Body of pancreas (tissue), 4 donors: ENCODE measurements at regions not wholly inside any gene's neighbourhood (a gene's known extent, or its start where the extent isn't known, plus 50 kb on each side); places are given as distances from the start of the nearest gene placed in this dataset.

Experiments
- ATAC-seq: fragments of 150-250 bp; one replicate; pipeline ENCODE4 v1.9.1; 2016
- DNase-seq, 4 donors: peaks; one replicate each; pipeline ENCODE4 v3.0.0-alpha.2; 2019
- H3K27ac ChIP-seq, 4 donors: fragments of 200-600 bp; sonication (generic); 1 replicate in 3 of 4; 2 replicates in 1 of 4; pipeline versions ENCODE4 v1.5.1 to v1.6.1; 2016 to 2019; ENCODE audit warnings: mild to moderate bottlenecking in 1 of 4, mixed read lengths in 1 of 4, moderate library complexity in 1 of 4
- H3K27me3 ChIP-seq, 2 donors: fragments of 200-600 bp; sonication (generic); one replicate each; pipeline ENCODE4 v1.6.0; 2016; ENCODE audit warnings: mild to moderate bottlenecking in 1 of 2
- H3K36me3 ChIP-seq, 2 donors: fragments of 200-600 bp; sonication (generic); replicated peaks in 1 of 2; 2 replicates each; pipeline ENCODE4 v1.5.1; 2016; ENCODE audit warnings: low read depth in 2 of 2; ENCODE audit not compliant: insufficient read depth in 1 of 2
- H3K4me1 ChIP-seq: fragments of 200-600 bp; sonication (generic); one replicate; pipeline ENCODE4 v1.6.0; 2016
- H3K4me3 ChIP-seq, 2 donors: fragments of 200-600 bp; sonication (generic); 1 replicate in 1 of 2; 2 replicates in 1 of 2; pipeline ENCODE4 v1.5.1; 2016 to 2019
- H3K9me3 ChIP-seq, 3 donors: fragments of 200-600 bp; sonication (generic); 1 replicate in 2 of 3; 2 replicates in 1 of 3; pipeline ENCODE4 v1.5.1; 2016
- CTCF ChIP-seq, 7 experiments: fragments of 450-650 bp in 4 of 7; fragments of 200-600 bp in 3 of 7; sonication (generic) in 3 of 7; IDR thresholded peaks; one replicate each; pipeline ENCODE4 v1.5.1; 2016 to 2019; ENCODE audit warnings: antibody characterized with exemption in 7 of 7
- POLR2A ChIP-seq, 3 donors: fragments of 450-650 bp; IDR thresholded peaks; one replicate each; pipeline ENCODE4 v1.6.1; 2016; ENCODE audit warnings: antibody characterized with exemption in 3 of 3, mild to moderate bottlenecking in 2 of 3
- WGBS, 2 donors: methylation state at CpG; one replicate each; pipeline ENCODE4 v1.1.5; 2017; 5-methylcytosine and 5-hydroxymethylcytosine counted together
- intact Hi-C: fragments of 100-400 bp; cut with DNase I; formaldehyde crosslinking; loops from one replicate; pipeline ENCODE4 v1.15.1; 2023

GRCh38 chr18:25669741-25670140 lies 317.8 kb upstream of the ZNF521 start:
- ATAC-seq (no peak), DNase-seq (no peak)
- no peak overlapping the region for H3K4me3 ChIP-seq
- no peaks in the 10 kb centered on the region for H3K9me3 ChIP-seq
- H3K27ac ChIP-seq = no peak overlapping the region
- no peaks in the 10 kb centered on the region for H3K4me1 ChIP-seq
- no peak for TF ChIP-seq CTCF (IDR thresholded peaks at IDR 0.05)
- TF ChIP-seq POLR2A (IDR thresholded peaks at IDR 0.05) = no peak
- WGBS, 2 donors = 17% methylated on average over 3 of the region's 3 CpGs
- no peaks in the 10 kb centered on the region for H3K36me3 ChIP-seq
- no peaks in the 10 kb centered on the region for H3K27me3 ChIP-seq
- intact Hi-C loops = no loop called here

GRCh38 chr18:25662272-25662671 lies 310.3 kb upstream of the ZNF521 start:
- DNase-seq (no peak), ATAC-seq (no peak)
- Histone ChIP-seq H3K27ac (no peak overlapping the region), H3K27me3 (no peaks in the 10 kb centered on the region), H3K4me3 (no peak overlapping the region), H3K36me3 (no peaks in the 10 kb centered on the region), H3K4me1 (no peaks in the 10 kb centered on the region), H3K9me3 (no peaks in the 10 kb centered on the region)
- TF ChIP-seq POLR2A (IDR thresholded peaks at IDR 0.05) (no peak), CTCF (IDR thresholded peaks at IDR 0.05) (no peak)
- WGBS, 2 donors = 41 to 46% methylated on average over 4 of the region's 4 CpGs
- intact Hi-C loops = no loop called here

- Histone ChIP-seq H3K27me3 (no peaks in the 10 kb centered on the region), H3K9me3 (no peaks in the 10 kb centered on the region), H3K36me3 (no peaks in the 10 kb centered on the region), H3K4me1 (no peaks in the 10 kb centered on the region), H3K27ac (no peak overlapping the region), H3K4me3 (no peak overlapping the region)
- DNase-seq = no peak
- TF ChIP-seq CTCF (IDR thresholded peaks at IDR 0.05) (no peak), POLR2A (IDR thresholded peaks at IDR 0.05) (no peak)
- intact Hi-C loops = no loop called here
- ATAC-seq = no peak
- 47 to 48% methylated on average over 6 of the region's 6 CpGs for WGBS, 2 donors
These were observed 309.9 kb upstream of the ZNF521 start for GRCh38 chr18:25661831-25662230.

- 67 to 70% methylated on average over 6 of the region's 6 CpGs for WGBS, 2 donors
- ATAC-seq = no peak
- H3K9me3 ChIP-seq = no peaks in the 10 kb centered on the region
- no peak for TF ChIP-seq CTCF (IDR thresholded peaks at IDR 0.05)
- no peak for TF ChIP-seq POLR2A (IDR thresholded peaks at IDR 0.05)
- H3K27ac ChIP-seq = no peak overlapping the region
- no peaks in the 10 kb centered on the region for H3K27me3 ChIP-seq
- H3K36me3 ChIP-seq = no peaks in the 10 kb centered on the region
- no peaks in the 10 kb centered on the region for H3K4me1 ChIP-seq
- no peak for DNase-seq
- no peak overlapping the region for H3K4me3 ChIP-seq
- intact Hi-C loops = no loop called here
These were observed 307.6 kb upstream of the ZNF521 start for GRCh38 chr18:25659541-25659940.

GRCh38 chr18:25658476-25658875 lies 306.5 kb upstream of the ZNF521 start:
- no peak overlapping the region for H3K4me3 ChIP-seq
- ATAC-seq (no peak), DNase-seq (no peak)
- no peaks in the 10 kb centered on the region for H3K4me1 ChIP-seq
- H3K27me3 ChIP-seq = no peaks in the 10 kb centered on the region
- H3K36me3 ChIP-seq = no peaks in the 10 kb centered on the region
- WGBS, 2 donors = 31 to 36% methylated on average over 4 of the region's 4 CpGs
- no peak for TF ChIP-seq CTCF (IDR thresholded peaks at IDR 0.05)
- TF ChIP-seq POLR2A (IDR thresholded peaks at IDR 0.05) = no peak
- intact Hi-C loops = no loop called here
- H3K9me3 ChIP-seq = no peaks in the 10 kb centered on the region
- H3K27ac ChIP-seq = no peak overlapping the region
